ENCODE measurements at regions not wholly inside any gene's neighbourhood (a gene's known extent, or its start where the extent isn't known, plus 50 kb on each side); places are given as distances from the start of the nearest gene placed in this dataset.

DNA sequence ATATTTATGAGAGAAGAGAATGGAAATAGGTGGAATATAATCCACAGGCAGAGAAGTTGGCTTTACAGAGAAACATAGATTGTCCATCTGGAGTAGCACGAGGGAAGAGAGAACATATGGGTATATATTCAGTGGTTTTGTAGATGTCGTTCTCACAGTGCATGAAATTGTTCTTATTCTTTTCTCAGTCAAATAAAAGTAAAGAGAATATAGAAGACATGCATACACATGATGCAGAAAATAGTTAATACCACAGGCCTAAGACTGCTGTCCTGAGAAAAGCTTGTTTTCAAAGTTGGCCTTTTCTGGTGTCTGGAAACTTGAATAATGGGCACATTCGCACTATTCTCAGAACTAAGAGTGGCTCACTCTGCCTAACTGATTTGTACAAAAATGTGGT, 378.1 kb downstream of the GABRG1 start:
- no peak for TF ChIP-seq CTCF (IDR thresholded peaks at IDR 0.05; ENCODE audit: low read depth, low read length, missing control alignments)
- Histone ChIP-seq H3K4me3 (ENCODE audit: low read depth, low read length) (no peak overlapping the region), H3K27me3 (replicated peaks) (no peaks in the 10 kb centered on the region), H3K36me3 (replicated peaks) (no peaks in the 10 kb centered on the region), H3K27ac (no peak overlapping the region)
- no peak for DNase-seq
- in situ Hi-C loops (cut with HindIII; ENCODE audit: low pct_ligation_motif_present, low sequenced_read_pairs): no loop called here

- H3K27ac ChIP-seq: no peak overlapping the region
- in situ Hi-C loops (cut with HindIII; ENCODE audit: low pct_ligation_motif_present, low sequenced_read_pairs): no loop called here
- H3K36me3 ChIP-seq (replicated peaks): no peaks in the 10 kb centered on the region
- DNase-seq: no peak
- H3K4me3 ChIP-seq (ENCODE audit: low read depth, low read length): no peak overlapping the region
- TF ChIP-seq CTCF (IDR thresholded peaks at IDR 0.05; ENCODE audit: low read depth, low read length, missing control alignments): no peak
- no peaks in the 10 kb centered on the region for H3K27me3 ChIP-seq (replicated peaks)
These were observed 382.0 kb downstream of the GABRG1 start for GRCh38 chr4:45741897-45742296.

DNA sequence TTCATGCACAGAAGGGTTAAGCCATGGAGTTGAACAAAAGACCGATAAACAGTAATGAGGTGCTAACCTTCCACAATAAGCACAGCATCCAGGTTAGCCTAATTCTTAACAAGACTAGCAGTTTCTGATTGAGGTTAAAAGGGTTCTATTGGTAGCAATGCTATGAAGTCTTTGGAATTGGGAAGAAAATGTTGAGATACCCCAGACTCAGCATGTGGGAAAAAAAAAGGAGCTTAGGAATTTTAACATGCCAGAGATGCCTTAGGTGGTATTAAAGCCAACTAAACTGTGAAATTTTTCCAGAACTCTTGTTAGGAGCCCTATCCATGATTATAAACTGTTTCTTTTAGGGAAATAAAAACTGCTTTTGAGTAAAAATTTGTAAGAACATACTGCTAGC, 391.7 kb downstream of the GABRG1 start:
- in situ Hi-C loops (cut with HindIII; ENCODE audit: low pct_ligation_motif_present, low sequenced_read_pairs): no loop called here
- no peak for TF ChIP-seq CTCF (IDR thresholded peaks at IDR 0.05; ENCODE audit: low read depth, low read length, missing control alignments)
- H3K27ac ChIP-seq: no peak overlapping the region

DNA sequence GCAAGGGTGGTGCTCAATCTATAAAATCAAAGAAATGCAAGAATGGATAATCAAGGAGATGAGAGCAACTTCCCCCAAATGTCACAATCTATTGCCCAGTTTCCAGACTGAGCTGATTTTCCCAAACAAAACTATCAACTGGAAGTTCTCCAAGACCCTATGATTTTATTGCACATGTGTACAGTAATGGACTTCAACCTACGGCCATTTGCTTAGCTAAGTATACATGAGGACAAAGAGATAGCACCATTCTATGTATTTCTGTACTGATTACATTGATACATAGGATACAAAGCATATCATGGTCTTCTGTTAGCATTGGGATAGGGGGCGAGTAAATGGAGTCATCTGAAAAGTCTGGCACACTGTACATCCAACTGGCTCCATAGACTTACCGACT, 407.8 kb downstream of the GABRG1 start:
- H3K27ac ChIP-seq: no peak overlapping the region
- DNase-seq: no peak
- H3K27me3 ChIP-seq (replicated peaks): no peaks in the 10 kb centered on the region
- no peak for TF ChIP-seq CTCF (IDR thresholded peaks at IDR 0.05; ENCODE audit: low read depth, low read length, missing control alignments)
- H3K36me3 ChIP-seq (replicated peaks): no peaks in the 10 kb centered on the region
- H3K4me3 ChIP-seq (ENCODE audit: low read depth, low read length): no peak overlapping the region
- in situ Hi-C loops (cut with HindIII; ENCODE audit: low pct_ligation_motif_present, low sequenced_read_pairs): no loop called here

More for the DNA sequence above, 391.7 kb downstream of the GABRG1 start:
- no peak for DNase-seq
- no peaks in the 10 kb centered on the region for H3K36me3 ChIP-seq (replicated peaks)
- no peaks in the 10 kb centered on the region for H3K27me3 ChIP-seq (replicated peaks)
- H3K4me3 ChIP-seq (ENCODE audit: low read depth, low read length): no peak overlapping the region

DNA sequence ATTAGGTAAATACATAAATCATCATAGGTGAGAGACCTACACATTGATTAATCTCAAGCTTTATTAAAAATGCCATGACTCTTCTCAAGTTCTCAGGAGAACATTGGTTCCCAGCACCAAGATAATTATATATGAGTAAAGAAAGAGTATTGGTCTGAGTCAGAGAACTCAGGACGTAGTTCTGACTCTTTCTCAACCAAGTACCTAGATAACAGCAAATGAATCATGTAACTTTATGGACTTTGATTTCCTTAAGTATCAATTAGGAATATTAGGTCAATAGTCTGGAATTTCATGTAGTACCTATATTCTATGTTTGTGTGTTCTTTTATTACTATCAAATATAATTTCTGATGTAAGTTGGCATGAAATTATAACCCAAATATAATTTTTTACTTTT, 409.9 kb downstream of the GABRG1 start:
- Histone ChIP-seq H3K27me3 (replicated peaks) (no peaks in the 10 kb centered on the region), H3K4me3 (ENCODE audit: low read depth, low read length) (no peak overlapping the region), H3K27ac (no peak overlapping the region), H3K36me3 (replicated peaks) (no peaks in the 10 kb centered on the region)
- TF ChIP-seq CTCF (IDR thresholded peaks at IDR 0.05; ENCODE audit: low read depth, low read length, missing control alignments): no peak
- in situ Hi-C loops (cut with HindIII; ENCODE audit: low pct_ligation_motif_present, low sequenced_read_pairs): no loop called here
- no peak for DNase-seq

GRCh38 chr4:45701621-45702020, 422.2 kb downstream of the GABRG1 start:
- no peak for TF ChIP-seq CTCF (IDR thresholded peaks at IDR 0.05; ENCODE audit: low read depth, low read length, missing control alignments)
- in situ Hi-C loops (cut with HindIII; ENCODE audit: low pct_ligation_motif_present, low sequenced_read_pairs): no loop called here
- Histone ChIP-seq H3K36me3 (replicated peaks) (no peaks in the 10 kb centered on the region), H3K4me3 (ENCODE audit: low read depth, low read length) (no peak overlapping the region), H3K27ac (no peak overlapping the region), H3K27me3 (replicated peaks) (no peaks in the 10 kb centered on the region)
- no peak for DNase-seq

All from brain microvascular endothelial cell (primary cell).